Activated CD4-positive, CD25-positive, alpha-beta regulatory T cell treated with anti-CD3 and anti-CD28 coated beads, Interleukin-2, amount 50 U/mL, for 24 hours (primary cell): ENCODE measurements at regions not wholly inside any gene's neighbourhood (a gene's known extent, or its start where the extent isn't known, plus 50 kb on each side); places are given as distances from the start of the nearest gene placed in this dataset.
"Not testable (repeated sequence)": the region's sequence is repeated elsewhere in the genome, so short reads cannot be mapped to it uniquely, and the experiment has no call there.

ENCODE experiments used
- ATAC-seq, 2 donors: fragments of 150-1000 bp; cut with Tn5 transposase; one replicate each; pipeline ENCODE4 v1.10.0; 2021; ENCODE audit warnings: mild to moderate bottlenecking in 1 of 2, moderate library complexity in 1 of 2

DNA sequence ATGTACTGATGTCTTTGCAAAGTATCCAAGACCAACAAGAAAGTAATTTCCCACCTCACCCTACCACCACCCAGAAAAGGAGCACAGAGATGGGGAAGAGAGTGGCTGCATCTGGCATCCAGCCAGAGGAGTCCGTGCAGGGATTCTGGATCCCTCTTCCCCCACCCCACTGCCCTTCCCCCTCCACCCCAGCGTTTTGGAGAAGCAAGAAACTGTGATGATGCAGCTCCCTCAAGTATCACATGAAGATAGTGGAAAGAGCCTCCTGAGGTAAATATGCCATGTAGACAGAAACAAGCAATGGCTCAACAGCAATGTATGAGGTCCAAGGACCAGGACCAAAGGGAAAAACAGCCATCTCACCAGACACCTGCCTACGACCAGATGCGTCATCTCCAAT is 153.8 kb downstream of the DEPDC1B start:
- ATAC-seq: no peak

DNA sequence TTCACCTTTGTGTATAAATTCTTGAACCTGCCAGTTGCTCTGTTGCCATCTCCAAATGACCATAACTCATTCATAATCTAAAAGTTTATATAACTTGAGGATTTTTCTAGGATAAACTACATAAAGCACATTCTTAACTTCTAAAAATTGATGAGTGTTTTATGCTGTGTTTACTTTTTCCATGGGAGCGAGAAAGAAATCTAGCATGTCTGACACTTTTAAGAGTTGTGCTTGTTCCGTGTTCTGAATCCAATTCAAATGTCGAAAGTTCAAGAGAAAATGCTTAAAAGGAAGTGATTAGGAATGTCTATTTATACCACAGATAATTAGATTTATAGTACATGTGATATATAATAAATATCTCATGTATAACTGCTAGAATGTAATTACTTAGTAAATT is 154.4 kb downstream of the DEPDC1B start:
- ATAC-seq: no peak

- ATAC-seq: no peak
Measured at GRCh38 chr5:60544142-60544541, 155.8 kb downstream of the DEPDC1B start.

DNA sequence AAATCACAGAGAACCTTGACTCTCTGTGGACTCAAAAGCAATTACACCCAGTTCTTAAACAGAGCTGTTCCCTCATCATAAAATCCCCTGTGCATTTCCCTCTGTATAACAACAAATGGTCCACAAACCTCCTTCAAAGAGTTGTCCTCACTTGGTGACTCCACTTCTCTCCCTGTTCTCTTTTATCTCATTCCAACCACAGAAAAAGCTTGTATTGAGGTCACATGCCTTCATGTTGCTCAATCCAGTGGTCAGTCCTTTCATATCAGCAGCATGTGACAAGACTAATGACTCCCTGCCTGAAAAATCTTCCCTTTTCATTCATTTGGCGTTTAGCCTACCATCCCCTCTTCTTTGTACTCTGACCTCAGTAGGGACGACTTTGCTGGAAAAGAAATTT is 158.0 kb downstream of the DEPDC1B start:
- no peak for ATAC-seq

GRCh38 chr5:60540856-60541805 is 158.8 kb downstream of the DEPDC1B start:
- ATAC-seq: peak in 1 of 2 donors; percentile 38

DNA sequence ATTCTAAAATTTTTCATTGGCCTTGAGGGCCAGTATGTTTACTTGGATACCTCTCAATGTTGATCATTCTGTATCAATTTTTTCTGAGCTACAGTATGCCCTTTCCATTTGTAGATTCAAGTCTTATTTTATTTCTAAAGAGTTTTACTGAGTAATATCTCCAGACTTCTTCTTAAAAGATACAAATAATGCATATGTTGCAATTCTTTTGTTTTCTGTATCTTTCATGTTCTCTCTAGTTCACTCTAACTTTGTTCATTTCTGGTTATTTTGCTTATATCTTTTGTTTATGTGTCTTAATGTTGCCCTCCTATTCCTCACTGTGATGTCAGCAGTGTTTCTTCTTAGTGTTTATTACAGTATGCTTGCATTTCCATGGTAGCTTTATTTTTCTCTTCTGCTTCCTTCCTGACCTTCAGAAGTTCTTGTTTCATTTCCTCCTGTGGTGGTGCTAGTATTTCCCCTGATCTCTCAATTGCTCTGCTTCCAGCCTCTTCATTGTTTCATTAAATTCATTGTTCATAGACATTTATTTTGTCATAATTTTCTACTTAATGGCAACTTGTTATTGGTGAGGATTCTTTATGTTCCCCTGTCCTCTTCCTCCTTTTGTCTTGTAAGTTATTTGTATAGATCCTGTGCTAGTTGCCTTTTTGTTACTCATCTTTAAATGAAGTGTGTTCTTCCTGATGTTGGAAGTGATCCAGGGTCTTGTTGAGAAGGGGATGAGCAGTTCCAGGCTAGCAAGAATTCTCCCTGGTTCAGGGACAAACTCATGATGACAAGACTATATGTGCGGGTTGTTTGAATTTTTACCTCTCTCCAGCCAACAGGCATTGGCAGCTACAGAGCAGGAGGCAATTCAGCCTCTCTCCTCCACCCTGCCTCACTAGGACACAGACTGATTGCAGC is 160.8 kb downstream of the DEPDC1B start:
- no peak for ATAC-seq

- no peak for ATAC-seq
Measured at GRCh38 chr5:60538426-60538825, 161.5 kb downstream of the DEPDC1B start.

DNA sequence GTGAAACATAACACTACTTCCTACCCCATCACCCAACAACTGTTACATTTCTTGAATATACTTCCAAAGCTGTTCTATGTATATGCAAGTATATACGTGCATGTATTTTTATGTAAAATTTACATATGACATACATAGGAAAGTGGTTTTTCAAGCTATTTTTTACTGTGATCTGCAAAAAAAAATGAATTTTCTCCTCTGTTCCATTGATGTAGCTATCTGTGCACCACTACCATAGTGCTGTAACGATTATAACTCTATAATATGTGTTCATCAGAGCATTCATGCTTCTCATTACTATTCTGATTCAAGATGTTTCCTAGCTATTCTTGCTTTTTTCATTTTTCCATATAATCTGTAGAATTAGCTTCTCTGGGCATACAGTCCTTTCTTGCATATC is 164.0 kb downstream of the DEPDC1B start:
- ATAC-seq: no peak

GRCh38 chr5:60535198-60535597 is 164.8 kb downstream of the DEPDC1B start:
- ATAC-seq: no peak

- ATAC-seq: no peak
Measured at GRCh38 chr5:60533789-60534188, 166.2 kb downstream of the DEPDC1B start.

DNA sequence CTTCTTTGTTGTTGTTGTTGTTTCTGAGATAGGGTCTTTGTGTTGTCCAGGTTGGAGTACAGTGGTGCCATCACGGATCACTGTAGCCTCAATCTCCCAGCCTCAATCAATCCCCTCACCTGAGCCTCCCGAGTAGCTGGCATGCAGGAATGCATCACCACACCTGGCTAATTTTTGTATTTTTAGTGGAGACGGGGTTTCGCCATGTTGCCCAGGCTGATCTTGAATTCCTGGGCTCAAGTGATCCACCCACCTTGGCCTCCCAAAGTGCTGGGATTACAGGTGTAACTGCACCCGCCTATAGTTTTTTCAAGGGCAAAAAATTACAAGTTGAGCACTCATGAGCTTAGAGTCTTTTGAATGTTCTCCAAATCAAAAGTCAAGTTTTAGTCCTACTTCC is 167.2 kb downstream of the DEPDC1B start:
- not testable (repeated sequence) for ATAC-seq

- ATAC-seq: not testable (repeated sequence)
Measured at GRCh38 chr5:60530144-60530848, 169.7 kb downstream of the DEPDC1B start.

- ATAC-seq: no peak
Measured at GRCh38 chr5:60529001-60529400, 171.0 kb downstream of the DEPDC1B start.

DNA sequence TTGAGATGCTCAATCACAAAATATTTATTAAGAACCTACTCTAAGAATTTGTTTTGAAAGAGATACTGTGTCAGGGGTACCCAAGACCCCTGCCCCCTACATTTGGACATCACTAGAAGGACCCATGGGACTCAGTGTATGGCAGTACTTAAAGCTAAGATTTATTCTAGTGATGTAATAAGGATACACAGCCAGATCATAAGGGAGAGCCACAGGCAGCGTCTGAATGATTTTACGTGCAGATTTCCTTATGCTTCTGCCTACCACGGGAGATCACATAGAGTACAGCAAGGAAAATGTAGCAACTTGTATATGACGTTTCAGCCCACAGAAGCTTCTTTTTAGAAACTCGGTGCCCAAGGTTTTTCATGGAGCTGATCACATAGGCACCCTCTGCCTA is 172.9 kb downstream of the DEPDC1B start:
- no peak for ATAC-seq

DNA sequence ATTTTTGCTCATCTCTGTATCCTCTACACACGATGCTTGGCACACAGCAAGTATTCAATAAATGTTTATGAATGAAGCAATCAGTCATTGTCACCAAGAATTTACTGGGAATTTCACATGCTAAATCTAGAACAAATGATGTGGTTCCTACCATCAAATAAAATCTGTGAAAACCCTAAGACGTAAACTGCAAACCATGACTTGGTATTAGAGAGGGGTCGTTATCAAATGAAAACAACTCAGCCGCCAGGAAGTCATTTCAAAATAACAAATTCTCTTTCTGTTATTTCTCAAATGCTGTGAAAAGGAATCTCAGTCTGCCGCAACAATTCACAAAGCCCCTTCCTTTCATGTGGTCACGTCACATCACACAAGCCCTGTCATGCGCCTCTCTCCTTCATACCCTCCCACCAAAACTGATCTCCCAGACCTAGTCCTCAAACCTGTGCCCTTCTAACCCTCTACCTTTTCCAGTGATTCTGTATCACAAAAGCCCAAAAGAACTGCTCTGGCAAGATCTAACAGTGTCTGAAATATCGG is 173.6 kb downstream of the DEPDC1B start:
- no peak for ATAC-seq

DNA sequence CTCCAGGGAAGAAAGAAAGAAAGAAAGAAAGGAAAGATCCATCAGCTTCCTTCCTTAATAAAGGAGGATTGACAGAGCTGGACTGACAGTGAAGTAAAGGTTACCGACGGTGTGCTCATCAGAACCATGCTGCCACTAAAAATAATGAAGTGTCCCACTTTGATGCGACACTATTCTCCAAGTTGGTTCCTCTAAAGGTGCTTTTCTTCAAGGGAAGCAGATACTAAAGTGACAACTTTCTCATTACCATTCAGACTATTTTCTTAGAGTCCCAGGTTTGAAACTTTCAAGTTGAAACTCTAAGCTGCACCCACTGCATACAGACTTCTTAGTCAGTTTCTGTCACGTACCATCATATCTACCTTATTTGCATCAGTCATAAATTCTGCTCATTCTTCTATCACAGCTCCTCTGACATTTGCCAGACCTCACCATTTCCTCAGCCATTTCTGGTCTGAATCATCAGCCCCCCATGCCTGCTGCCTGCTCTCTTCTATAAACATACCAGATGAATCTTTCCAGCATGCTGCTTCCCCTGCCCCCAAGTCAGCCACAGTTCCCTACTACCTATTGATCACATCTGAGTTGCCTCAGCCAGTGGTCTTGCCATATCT is 177.6 kb downstream of the DEPDC1B start:
- peak in 1 of 2 donors; percentile 20 for ATAC-seq

DNA sequence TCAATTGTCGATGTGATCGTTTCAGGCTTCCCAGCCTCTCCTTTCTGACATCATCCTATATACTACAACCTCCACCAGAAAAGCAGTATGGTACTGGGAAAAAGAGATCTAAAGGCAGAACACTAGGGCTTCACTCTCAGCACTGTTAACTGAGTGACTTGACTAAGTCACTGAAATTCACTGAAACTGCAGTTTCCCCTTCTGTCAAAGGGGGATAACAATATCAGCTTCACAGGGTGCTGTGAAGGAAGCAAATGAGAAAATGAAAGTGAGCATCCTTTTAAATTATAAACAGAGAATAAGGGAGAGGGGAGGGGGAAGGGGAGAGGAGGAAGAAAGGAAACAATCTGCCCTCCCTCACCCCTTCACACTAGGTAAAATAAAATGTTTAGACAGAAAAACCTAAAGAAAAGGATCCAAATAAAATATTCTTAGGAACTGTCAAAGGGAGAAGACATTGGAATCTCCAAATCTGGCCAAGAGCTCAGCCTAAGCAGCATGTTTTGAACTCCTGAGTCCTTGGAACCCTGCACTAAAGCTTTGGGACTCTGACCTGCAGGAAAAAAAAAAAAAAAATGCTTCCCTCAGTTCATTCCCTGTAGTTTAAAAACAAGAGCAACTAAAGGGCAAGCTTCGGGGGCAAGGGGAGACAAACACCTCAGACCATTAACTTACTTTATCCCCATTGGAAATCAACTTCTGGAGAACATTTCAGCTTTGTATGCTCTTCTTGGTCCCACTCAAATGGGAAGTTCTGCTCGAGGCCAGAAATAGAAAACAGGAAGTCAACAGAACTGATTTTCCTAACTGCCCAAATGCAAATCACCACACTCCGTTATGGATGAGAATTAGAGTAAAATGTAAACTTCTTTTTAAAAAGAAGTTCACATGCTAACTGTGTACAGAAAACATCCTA is 178.3 kb downstream of the DEPDC1B start:
- no peak for ATAC-seq

DNA sequence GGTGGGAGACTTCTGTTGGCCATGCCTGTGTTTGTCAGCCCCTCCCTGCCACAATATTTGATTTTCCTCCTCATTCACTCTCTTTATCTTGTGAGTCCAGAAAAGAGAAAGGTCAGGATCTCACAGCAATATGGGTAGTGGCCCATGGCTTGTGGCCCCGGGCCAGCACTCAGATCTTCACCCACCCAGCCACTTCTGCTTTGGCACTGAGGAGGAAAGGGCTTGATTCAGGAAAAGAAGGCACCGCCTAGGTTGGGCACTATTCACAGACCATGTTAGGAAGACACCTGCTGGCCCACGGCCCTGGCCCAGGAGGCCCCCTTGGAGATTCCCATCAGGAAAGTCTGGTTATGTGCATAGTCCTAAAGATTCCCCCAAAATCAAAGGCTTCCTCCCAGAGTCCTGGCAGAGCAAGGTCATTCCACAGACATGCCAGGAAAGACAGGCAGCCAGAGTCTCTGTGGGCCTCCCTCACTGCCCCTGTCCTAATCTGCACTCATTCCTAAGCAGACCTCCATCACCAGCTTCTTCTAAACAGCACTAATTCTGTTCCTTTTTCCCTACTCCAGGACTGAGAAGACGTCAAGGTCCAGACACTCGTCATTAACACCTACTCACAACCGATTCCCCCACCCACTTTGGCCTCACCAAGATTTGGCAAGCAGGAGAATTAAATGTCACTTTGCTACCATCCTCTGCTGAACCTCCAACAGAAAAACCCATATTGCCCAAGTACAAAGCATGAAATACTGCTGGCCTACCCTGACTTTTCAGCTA is 179.3 kb downstream of the DEPDC1B start:
- ATAC-seq: no peak

DNA sequence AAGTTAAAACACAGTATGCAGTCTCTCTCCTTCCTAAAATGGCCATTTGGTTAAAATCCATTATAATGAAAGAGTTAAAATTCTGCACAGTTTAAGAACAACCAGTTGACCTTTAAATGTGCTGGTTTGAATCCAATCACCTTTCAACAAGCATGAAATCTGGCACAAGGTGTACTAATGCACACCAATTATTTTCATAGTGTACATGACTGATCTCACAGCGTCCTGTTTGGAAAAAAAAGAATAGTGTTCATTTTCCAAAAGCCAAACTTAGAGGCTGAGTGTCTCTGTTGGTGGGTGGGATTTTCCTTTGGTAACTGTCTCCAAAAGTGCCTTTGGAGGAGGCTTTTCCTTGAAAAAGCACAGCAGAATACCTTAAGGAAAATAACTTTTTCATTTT is 180.6 kb downstream of the DEPDC1B start:
- no peak for ATAC-seq

DNA sequence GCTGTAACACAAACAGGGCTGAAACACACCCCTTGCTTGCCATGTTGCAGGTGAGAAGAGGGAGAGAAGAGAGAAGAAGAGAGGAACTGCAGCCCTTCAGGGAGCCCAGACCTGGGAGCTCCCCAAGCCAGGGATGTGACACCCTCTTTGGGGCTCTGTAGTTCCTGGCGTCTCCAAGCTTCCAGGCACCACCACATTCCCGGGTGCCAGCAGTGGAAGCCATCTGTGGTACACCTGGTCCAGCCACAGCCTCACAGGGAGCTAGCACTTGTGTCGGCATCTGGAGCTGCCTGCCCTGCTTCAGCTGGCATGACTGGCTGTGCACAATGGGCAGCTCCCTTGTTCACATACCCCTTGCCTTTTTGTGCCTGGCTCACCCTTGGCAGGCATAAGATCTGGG is 182.1 kb downstream of the DEPDC1B start:
- no peak for ATAC-seq
